NOMO-1 treated with DMSO at 0.1 percent for 48 hours (cell line): ENCODE measurements at regions not wholly inside any gene's neighbourhood (a gene's known extent, or its start where the extent isn't known, plus 50 kb on each side); places are given as distances from the start of the nearest gene placed in this dataset.
"Not testable (repeated sequence)": the region's sequence is repeated elsewhere in the genome, so short reads cannot be mapped to it uniquely, and the experiment has no call there.

Experiments used
- DNase-seq: peaks from one replicate; lab custom pipeline; 2025; ENCODE audit not compliant: unreplicated experiment; lab: John Stamatoyannopoulos, UW

DNA sequence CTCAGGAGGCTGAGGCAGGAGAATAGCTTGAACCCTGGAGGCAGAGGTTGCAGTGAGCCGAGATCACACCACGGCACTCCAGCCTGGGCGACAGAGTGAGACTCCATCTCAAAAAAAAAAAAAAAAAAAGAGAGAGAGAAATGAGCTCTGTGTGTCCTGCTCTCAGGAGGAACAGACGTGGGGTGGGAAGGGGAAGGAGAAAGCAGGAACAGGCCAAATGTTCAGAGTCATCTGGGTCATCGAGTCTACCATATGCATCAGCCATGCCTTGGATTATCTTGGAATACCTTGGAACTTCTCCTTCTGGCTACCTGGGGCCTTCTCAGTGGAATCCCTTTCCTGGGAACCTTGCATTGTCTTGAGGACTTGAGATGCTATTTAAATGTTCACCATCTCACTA is 51.7 kb upstream of the ZFHX3 start:
- DNase-seq: not testable (repeated sequence)
